Progenitor cell of endocrine pancreas (in vitro differentiated cells): ENCODE measurements at regions not wholly inside any gene's neighbourhood (a gene's known extent, or its start where the extent isn't known, plus 50 kb on each side); places are given as distances from the start of the nearest gene placed in this dataset.

ENCODE experiments used
- DNase-seq: peaks from one replicate; pipeline ENCODE4 v3.0.0; 2021; ENCODE audit warnings: low spot score; ENCODE audit not compliant: unreplicated experiment
- H3K27ac Mint-ChIP-seq: 2 replicates; pipeline ENCODE4 v1.8.0; 2021; ENCODE audit warnings: mild to moderate bottlenecking, moderate library complexity, mixed read lengths
- H3K27me3 Mint-ChIP-seq: 2 replicates; pipeline ENCODE4 v1.8.0; 2021; ENCODE audit warnings: mixed read lengths
- H3K36me3 Mint-ChIP-seq: 2 replicates; pipeline ENCODE4 v1.8.0; 2022; ENCODE audit warnings: mixed read lengths; ENCODE audit not compliant: insufficient read depth
- H3K4me1 Mint-ChIP-seq: 2 replicates; pipeline ENCODE4 v1.8.0; 2021; ENCODE audit warnings: low read depth, mixed read lengths
- H3K4me3 Mint-ChIP-seq: 2 replicates; pipeline ENCODE4 v1.8.0; 2021; ENCODE audit warnings: low read depth, mild to moderate bottlenecking, moderate library complexity, mixed read lengths
- H3K9me3 Mint-ChIP-seq: 2 replicates; pipeline ENCODE4 v1.8.0; 2021; ENCODE audit warnings: low read depth, mixed read lengths
- CTCF ChIP-seq: fragments of 200-600 bp; sonication (generic); IDR thresholded peaks from one replicate; pipeline ENCODE4 v1.5.0; 2021; ENCODE audit warnings: antibody characterized with exemption, mild to moderate bottlenecking; ENCODE audit not compliant: unreplicated experiment

GRCh38 chr2:59896499-59897245 lies 656.8 kb downstream of the BCL11A start:
- no peak for DNase-seq
- H3K36me3 Mint-ChIP-seq, result no peaks in the 10 kb centered on the region
- H3K9me3 Mint-ChIP-seq, result no peaks in the 10 kb centered on the region
- no peak overlapping the region for H3K4me3 Mint-ChIP-seq
- H3K27ac Mint-ChIP-seq, result no peak overlapping the region
- no peaks in the 10 kb centered on the region for H3K27me3 Mint-ChIP-seq
- peaks cover 5% of the 10 kb centered on the region for H3K4me1 Mint-ChIP-seq
- no peak for TF ChIP-seq CTCF

- Mint-ChIP-seq H3K4me3 (no peak overlapping the region), H3K27me3 (no peaks in the 10 kb centered on the region), H3K27ac (no peak overlapping the region), H3K36me3 (no peaks in the 10 kb centered on the region), H3K4me1 (no peaks in the 10 kb centered on the region), H3K9me3 (no peaks in the 10 kb centered on the region)
- TF ChIP-seq CTCF, result no peak
- DNase-seq, result no peak
Measured at GRCh38 chr2:59893612-59894011, 659.8 kb downstream of the BCL11A start.

GRCh38 chr2:59892398-59892797 lies 661.1 kb downstream of the BCL11A start:
- TF ChIP-seq CTCF, result no peak
- Mint-ChIP-seq H3K27me3 (no peaks in the 10 kb centered on the region), H3K27ac (no peak overlapping the region), H3K36me3 (no peaks in the 10 kb centered on the region), H3K4me3 (no peak overlapping the region), H3K9me3 (no peaks in the 10 kb centered on the region), H3K4me1 (peaks cover 6% of the 10 kb centered on the region)
- DNase-seq, result no peak

GRCh38 chr2:59889305-59889704 lies 664.1 kb downstream of the BCL11A start:
- no peaks in the 10 kb centered on the region for H3K27me3 Mint-ChIP-seq
- DNase-seq, result no peak
- H3K36me3 Mint-ChIP-seq, result no peaks in the 10 kb centered on the region
- no peak overlapping the region for H3K27ac Mint-ChIP-seq
- no peaks in the 10 kb centered on the region for H3K9me3 Mint-ChIP-seq
- no peak for TF ChIP-seq CTCF
- peaks cover 8% of the 10 kb centered on the region for H3K4me1 Mint-ChIP-seq
- H3K4me3 Mint-ChIP-seq, result no peak overlapping the region

- no peaks in the 10 kb centered on the region for H3K9me3 Mint-ChIP-seq
- no peaks in the 10 kb centered on the region for H3K36me3 Mint-ChIP-seq
- no peaks in the 10 kb centered on the region for H3K27me3 Mint-ChIP-seq
- TF ChIP-seq CTCF, result no peak
- H3K4me1 Mint-ChIP-seq, result peaks cover 8% of the 10 kb centered on the region
- H3K27ac Mint-ChIP-seq, result no peak overlapping the region
- H3K4me3 Mint-ChIP-seq, result no peak overlapping the region
- DNase-seq, result no peak
Measured at GRCh38 chr2:59888706-59889105, 664.7 kb downstream of the BCL11A start.
